A549 (cell line): ENCODE measurements at regions not wholly inside any gene's neighbourhood (a gene's known extent, or its start where the extent isn't known, plus 50 kb on each side); places are given as distances from the start of the nearest gene placed in this dataset.

Experiments used
- BHLHE40 ChIP-seq: IDR thresholded peaks from 2 replicates; pipeline ENCODE4 v1.6.1; 2012; ENCODE audit warnings: low read depth, low read length, inconsistent platforms
- CHD2 ChIP-seq: fragments of 150-350 bp; IDR thresholded peaks from 2 replicates; pipeline ENCODE4 v1.6.1; 2014; ENCODE audit warnings: low read length; ENCODE audit not compliant: partially characterized antibody
- EHF ChIP-seq: fragments of 250-450 bp; sonication (Bioruptor Pico); IDR thresholded peaks from 2 replicates; pipeline ENCODE4 v1.5.0; 2020; ENCODE audit warnings: mild to moderate bottlenecking
- ESRRA ChIP-seq: fragments of 150-350 bp; IDR thresholded peaks from 2 replicates; pipeline ENCODE4 v1.6.1; 2014; ENCODE audit warnings: mild to moderate bottlenecking, low read length, borderline replicate concordance
- JUN ChIP-seq, 2 experiments: fragments of >200 bp; sonication (Bioruptor Twin); formaldehyde crosslinking; IDR thresholded peaks; 2 replicates in 1 of 2; 3 replicates in 1 of 2; pipeline ENCODE4 v1.6.1; 2016 to 2017
- POLR2A ChIP-seq: IDR thresholded peaks from 2 replicates; pipeline ENCODE4 v1.6.1; 2012; ENCODE audit warnings: mild to moderate bottlenecking, low read length
- RNF2 ChIP-seq: fragments of 200-600 bp; sonication (generic); IDR thresholded peaks from 2 replicates; pipeline ENCODE4 v1.6.1; 2016; ENCODE audit warnings: low read depth, mild to moderate bottlenecking, antibody characterized with exemption, moderate library complexity, borderline replicate concordance
- SMC3 ChIP-seq: fragments of >200 bp; sonication (Bioruptor Twin); formaldehyde crosslinking; IDR thresholded peaks from 3 replicates; pipeline ENCODE4 v1.6.1; 2018; ENCODE audit warnings: inconsistent platforms
- SREBF2 ChIP-seq: fragments of 450-650 bp; IDR thresholded peaks from 2 replicates; pipeline ENCODE4 v1.6.1; 2014; ENCODE audit warnings: mild to moderate bottlenecking, moderate library complexity
- ZC3H11A ChIP-seq: fragments of 450-650 bp; IDR thresholded peaks from 2 replicates; pipeline ENCODE4 v1.6.1; 2014; ENCODE audit warnings: antibody characterized with exemption, mild to moderate bottlenecking
- TF ChIP-seq, protein P1 (sequence below): IDR thresholded peaks from 2 replicates; pipeline ENCODE4 v1.6.1; 2012
- TF ChIP-seq, protein P2 (sequence below): fragments of >200 bp; sonication (Bioruptor Twin); formaldehyde crosslinking; IDR thresholded peaks from 3 replicates; pipeline ENCODE4 v1.5.1; 2016
- TF ChIP-seq, protein P3 (sequence below): fragments of 150-350 bp; IDR thresholded peaks from 2 replicates; pipeline ENCODE4 v1.6.1; 2014; ENCODE audit warnings: low read depth, mild to moderate bottlenecking, low read length
- TF ChIP-seq, protein P4 (sequence below): IDR thresholded peaks from 2 replicates; pipeline ENCODE4 v1.6.1; 2012

DNA sequence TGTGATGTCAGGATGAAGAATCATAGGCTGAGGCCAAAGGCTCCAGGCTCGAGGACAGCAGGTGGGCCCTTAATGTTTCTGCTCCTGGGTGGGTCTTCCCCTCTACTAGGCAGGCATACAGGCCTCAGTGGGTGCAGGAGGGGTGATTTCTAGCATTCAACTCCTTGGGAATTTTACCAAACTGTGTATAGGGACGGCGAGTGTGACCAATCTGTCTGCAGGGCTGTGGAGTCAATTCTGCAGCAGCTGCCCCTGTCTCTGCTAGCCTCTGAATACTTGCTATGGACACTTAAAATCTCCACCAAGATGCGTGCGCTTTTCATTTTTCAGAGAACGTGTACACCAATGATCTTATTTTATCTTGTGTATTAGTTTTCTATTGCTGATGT is 115.5 kb downstream of the WDR11 start:
- TF ChIP-seq, protein P1, sequence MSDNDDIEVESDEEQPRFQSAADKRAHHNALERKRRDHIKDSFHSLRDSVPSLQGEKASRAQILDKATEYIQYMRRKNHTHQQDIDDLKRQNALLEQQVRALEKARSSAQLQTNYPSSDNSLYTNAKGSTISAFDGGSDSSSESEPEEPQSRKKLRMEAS = no peak
- TF ChIP-seq ESRRA = no peak
- TF ChIP-seq SMC3 = no peak
- no peak for TF ChIP-seq RNF2
- TF ChIP-seq, protein P2, sequence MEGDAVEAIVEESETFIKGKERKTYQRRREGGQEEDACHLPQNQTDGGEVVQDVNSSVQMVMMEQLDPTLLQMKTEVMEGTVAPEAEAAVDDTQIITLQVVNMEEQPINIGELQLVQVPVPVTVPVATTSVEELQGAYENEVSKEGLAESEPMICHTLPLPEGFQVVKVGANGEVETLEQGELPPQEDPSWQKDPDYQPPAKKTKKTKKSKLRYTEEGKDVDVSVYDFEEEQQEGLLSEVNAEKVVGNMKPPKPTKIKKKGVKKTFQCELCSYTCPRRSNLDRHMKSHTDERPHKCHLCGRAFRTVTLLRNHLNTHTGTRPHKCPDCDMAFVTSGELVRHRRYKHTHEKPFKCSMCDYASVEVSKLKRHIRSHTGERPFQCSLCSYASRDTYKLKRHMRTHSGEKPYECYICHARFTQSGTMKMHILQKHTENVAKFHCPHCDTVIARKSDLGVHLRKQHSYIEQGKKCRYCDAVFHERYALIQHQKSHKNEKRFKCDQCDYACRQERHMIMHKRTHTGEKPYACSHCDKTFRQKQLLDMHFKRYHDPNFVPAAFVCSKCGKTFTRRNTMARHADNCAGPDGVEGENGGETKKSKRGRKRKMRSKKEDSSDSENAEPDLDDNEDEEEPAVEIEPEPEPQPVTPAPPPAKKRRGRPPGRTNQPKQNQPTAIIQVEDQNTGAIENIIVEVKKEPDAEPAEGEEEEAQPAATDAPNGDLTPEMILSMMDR = no peak
- no peak for TF ChIP-seq POLR2A
- TF ChIP-seq JUN (IDR thresholded peaks at IDR 0.05) = no peak
- no peak for TF ChIP-seq SREBF2
- TF ChIP-seq, protein P3, sequence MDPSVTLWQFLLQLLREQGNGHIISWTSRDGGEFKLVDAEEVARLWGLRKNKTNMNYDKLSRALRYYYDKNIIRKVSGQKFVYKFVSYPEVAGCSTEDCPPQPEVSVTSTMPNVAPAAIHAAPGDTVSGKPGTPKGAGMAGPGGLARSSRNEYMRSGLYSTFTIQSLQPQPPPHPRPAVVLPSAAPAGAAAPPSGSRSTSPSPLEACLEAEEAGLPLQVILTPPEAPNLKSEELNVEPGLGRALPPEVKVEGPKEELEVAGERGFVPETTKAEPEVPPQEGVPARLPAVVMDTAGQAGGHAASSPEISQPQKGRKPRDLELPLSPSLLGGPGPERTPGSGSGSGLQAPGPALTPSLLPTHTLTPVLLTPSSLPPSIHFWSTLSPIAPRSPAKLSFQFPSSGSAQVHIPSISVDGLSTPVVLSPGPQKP = no peak
- TF ChIP-seq BHLHE40 = no peak
- no peak for TF ChIP-seq EHF (CRISPR knock-in tag)
- TF ChIP-seq, protein P4, sequence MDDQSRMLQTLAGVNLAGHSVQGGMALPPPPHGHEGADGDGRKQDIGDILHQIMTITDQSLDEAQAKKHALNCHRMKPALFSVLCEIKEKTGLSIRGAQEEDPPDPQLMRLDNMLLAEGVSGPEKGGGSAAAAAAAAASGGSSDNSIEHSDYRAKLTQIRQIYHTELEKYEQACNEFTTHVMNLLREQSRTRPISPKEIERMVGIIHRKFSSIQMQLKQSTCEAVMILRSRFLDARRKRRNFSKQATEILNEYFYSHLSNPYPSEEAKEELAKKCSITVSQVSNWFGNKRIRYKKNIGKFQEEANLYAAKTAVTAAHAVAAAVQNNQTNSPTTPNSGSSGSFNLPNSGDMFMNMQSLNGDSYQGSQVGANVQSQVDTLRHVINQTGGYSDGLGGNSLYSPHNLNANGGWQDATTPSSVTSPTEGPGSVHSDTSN = no peak
- TF ChIP-seq CHD2 = no peak
- TF ChIP-seq ZC3H11A = no peak
